HCT116 (cell line): ENCODE measurements at regions not wholly inside any gene's neighbourhood (a gene's known extent, or its start where the extent isn't known, plus 50 kb on each side); places are given as distances from the start of the nearest gene placed in this dataset.

Experiments
- ATF3 ChIP-seq: IDR thresholded peaks from 2 replicates; pipeline ENCODE4 v1.6.1; 2012
- CTCF ChIP-seq, 3 experiments: fragments of 200-600 bp in 1 of 3; sonication (generic) in 1 of 3; IDR thresholded peaks in 2 of 3; conservative IDR thresholded peaks in 1 of 3; 2 replicates each; pipeline ENCODE4 v1.5.1; 2012 to 2017; ENCODE audit warnings: low read depth in 2 of 3, low read length in 2 of 3, antibody characterized with exemption in 1 of 3, borderline replicate concordance in 1 of 3, control low read depth in 1 of 3, mild to moderate bottlenecking in 1 of 3, mixed read lengths in 1 of 3, mixed run types in 1 of 3, moderate library complexity in 1 of 3; ENCODE audit not compliant: insufficient read depth in 1 of 3
- EZH2 ChIP-seq: fragments of 200-600 bp; sonication (generic); IDR thresholded peaks from 2 replicates; pipeline ENCODE4 v1.6.1; 2017; ENCODE audit warnings: antibody characterized with exemption, mixed run types
- REST ChIP-seq: IDR thresholded peaks from 2 replicates; pipeline ENCODE4 v1.6.1; 2012; ENCODE audit warnings: low read depth
- ZFX ChIP-seq: fragments of 450-650 bp; IDR thresholded peaks from 2 replicates; pipeline ENCODE4 v1.6.1; 2017

- no peak for TF ChIP-seq ATF3
- no peak for TF ChIP-seq CTCF (IDR thresholded peaks at IDR 0.05 in 2 of 3, conservative IDR thresholded peaks at IDR 0.05 in 1 of 3; ENCODE audit: borderline replicate concordance in 1 of 3, insufficient read depth in 1 of 3, low read depth in 2 of 3, low read length in 2 of 3)
- no peak for TF ChIP-seq ZFX
- TF ChIP-seq REST = no peak
- TF ChIP-seq EZH2 = no peak
Observed at GRCh38 chr12:107386569-107386968, 293.2 kb upstream of the CRY1 start.
